ENCODE measurements at regions not wholly inside any gene's neighbourhood (a gene's known extent, or its start where the extent isn't known, plus 50 kb on each side); places are given as distances from the start of the nearest gene placed in this dataset.

- TF ChIP-seq ZFP30 (CRISPR knock-in tag; IDR thresholded peaks at IDR 0.05) (no peak), TCF4 (CRISPR knock-in tag; IDR thresholded peaks at IDR 0.05; ENCODE audit: borderline replicate concordance) (no peak), ZNF70 (CRISPR knock-in tag; IDR thresholded peaks at IDR 0.05) (no peak), CREB5 (CRISPR knock-in tag; IDR thresholded peaks at IDR 0.05; ENCODE audit: low read depth) (no peak), PATZ1 (CRISPR knock-in tag; IDR thresholded peaks at IDR 0.05; ENCODE audit: borderline replicate concordance) (no peak), OSR1 (CRISPR knock-in tag; IDR thresholded peaks at IDR 0.05) (no peak), ESRRG (CRISPR knock-in tag; IDR thresholded peaks at IDR 0.05) (no peak)
Observed at GRCh38 chr18:56175330-56176001, 462.9 kb downstream of the TXNL1 start.

All from SK-N-SH treated with all-trans-retinoic acid at 6 μM for 48 hours (cell line).